ENCODE measurements at regions not wholly inside any gene's neighbourhood (a gene's known extent, or its start where the extent isn't known, plus 50 kb on each side); places are given as distances from the start of the nearest gene placed in this dataset.

DNA sequence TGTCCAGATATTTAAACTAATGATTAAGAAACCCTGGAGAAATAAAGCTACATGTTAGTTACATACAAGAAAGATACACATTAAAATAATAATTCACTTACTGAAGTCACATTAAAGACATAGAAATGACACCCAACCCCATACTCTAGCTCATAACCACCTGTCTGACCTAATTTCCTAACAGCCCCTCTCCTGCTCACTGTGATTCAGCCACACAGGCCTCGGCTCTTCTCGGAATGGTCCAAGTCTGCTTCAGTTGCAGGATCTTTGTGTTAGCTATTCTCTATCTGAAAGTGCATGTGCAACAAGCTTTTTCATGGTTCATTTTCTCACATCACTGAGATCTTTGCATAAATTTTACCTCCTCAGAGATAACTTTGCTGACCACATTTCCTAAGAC is 209.8 kb downstream of the TM2D1 start:
- TF ChIP-seq, protein P1, sequence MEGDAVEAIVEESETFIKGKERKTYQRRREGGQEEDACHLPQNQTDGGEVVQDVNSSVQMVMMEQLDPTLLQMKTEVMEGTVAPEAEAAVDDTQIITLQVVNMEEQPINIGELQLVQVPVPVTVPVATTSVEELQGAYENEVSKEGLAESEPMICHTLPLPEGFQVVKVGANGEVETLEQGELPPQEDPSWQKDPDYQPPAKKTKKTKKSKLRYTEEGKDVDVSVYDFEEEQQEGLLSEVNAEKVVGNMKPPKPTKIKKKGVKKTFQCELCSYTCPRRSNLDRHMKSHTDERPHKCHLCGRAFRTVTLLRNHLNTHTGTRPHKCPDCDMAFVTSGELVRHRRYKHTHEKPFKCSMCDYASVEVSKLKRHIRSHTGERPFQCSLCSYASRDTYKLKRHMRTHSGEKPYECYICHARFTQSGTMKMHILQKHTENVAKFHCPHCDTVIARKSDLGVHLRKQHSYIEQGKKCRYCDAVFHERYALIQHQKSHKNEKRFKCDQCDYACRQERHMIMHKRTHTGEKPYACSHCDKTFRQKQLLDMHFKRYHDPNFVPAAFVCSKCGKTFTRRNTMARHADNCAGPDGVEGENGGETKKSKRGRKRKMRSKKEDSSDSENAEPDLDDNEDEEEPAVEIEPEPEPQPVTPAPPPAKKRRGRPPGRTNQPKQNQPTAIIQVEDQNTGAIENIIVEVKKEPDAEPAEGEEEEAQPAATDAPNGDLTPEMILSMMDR (IDR thresholded peaks at IDR 0.05 in 8 of 11, conservative IDR thresholded peaks at IDR 0.05 in 3 of 11): no peak
- TF ChIP-seq POLR2A (IDR thresholded peaks at IDR 0.05) (no peak), POLR2AphosphoS5 (IDR thresholded peaks at IDR 0.05) (no peak)
